ENCODE measurements at regions not wholly inside any gene's neighbourhood (a gene's known extent, or its start where the extent isn't known, plus 50 kb on each side); places are given as distances from the start of the nearest gene placed in this dataset.

DNA sequence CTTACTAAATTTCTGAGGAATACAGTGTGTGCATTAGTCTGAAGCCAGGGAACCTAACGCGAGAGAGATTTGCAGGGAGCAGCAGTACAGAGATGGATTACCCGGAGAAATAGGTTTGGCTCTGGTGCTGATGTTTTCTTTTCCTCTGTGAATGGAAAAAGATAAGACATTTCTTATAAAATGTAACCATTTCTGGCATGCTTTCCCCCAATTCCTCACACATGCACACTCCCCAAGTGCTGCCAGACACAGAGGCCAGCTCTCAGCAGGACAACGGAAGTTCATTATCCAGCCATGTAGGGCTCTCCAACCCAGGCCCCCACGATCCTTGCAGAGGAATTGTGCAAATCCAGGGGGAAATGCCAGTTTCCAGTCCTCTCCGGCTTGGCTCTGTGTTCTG lies 224.5 kb upstream of the MGAT5 start:
- peaks cover 1% of the 10 kb centered on the region for H3K9me3 Mint-ChIP-seq
- WGBS, 2 experiments (ENCODE audit: insufficient coverage in 1 of 2, insufficient read length in 1 of 2) = 79 to 90% methylated on average over 3 to 6 of the region's 6 CpGs

DNA sequence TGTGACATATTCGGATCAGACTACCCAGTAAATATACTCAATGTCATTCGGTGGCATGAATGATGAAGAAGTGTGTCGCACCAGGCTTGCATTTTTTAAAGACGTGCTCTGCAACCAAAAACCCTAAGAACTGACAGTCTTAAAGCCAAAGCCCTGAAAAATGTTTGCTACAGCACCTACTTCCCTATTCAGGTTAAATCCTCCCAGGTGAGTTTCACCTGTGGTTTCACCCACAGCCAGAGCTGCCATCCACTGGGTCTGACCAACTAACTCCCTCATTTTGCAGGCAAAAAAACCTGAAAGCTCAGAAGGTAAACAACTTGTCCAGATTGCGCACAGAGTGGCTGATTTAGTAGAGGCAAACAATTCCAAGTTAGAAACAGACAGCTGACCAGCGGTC lies 222.3 kb upstream of the MGAT5 start:
- Histone ChIP-seq H3K4me3 (ENCODE audit: low read length) (no peak overlapping the region), H3K9me3 (ENCODE audit: control insufficient read depth, low read length) (no peaks in the 10 kb centered on the region), H3K9ac (ENCODE audit: extremely low read depth, low read length, poor library complexity, severe bottlenecking) (no peak overlapping the region), H3K27me3 (ENCODE audit: control insufficient read depth, insufficient read depth, low read length, poor library complexity, severe bottlenecking) (no peaks in the 10 kb centered on the region), H3K4me1 (ENCODE audit: control insufficient read depth, insufficient read depth, low read length) (no peaks in the 10 kb centered on the region), H3K27ac (ENCODE audit: low read depth, low read length) (no peak overlapping the region), H3K36me3 (ENCODE audit: control insufficient read depth, insufficient read depth, low read length) (no peaks in the 10 kb centered on the region)
- 95 to 96% methylated on average over 6 of the region's 6 CpGs for WGBS, 2 experiments (ENCODE audit: insufficient coverage in 1 of 2, insufficient read length in 1 of 2)
- Mint-ChIP-seq H3K27me3 (ENCODE audit: insufficient read depth) (peaks cover 5% of the 10 kb centered on the region), H3K4me3 (no peak overlapping the region), H3K27ac (no peak overlapping the region), H3K36me3 (ENCODE audit: low read depth) (no peaks in the 10 kb centered on the region), H3K4me1 (peaks cover 6% of the 10 kb centered on the region), H3K9me3 (peaks cover 2% of the 10 kb centered on the region)
- TF ChIP-seq, protein P1, sequence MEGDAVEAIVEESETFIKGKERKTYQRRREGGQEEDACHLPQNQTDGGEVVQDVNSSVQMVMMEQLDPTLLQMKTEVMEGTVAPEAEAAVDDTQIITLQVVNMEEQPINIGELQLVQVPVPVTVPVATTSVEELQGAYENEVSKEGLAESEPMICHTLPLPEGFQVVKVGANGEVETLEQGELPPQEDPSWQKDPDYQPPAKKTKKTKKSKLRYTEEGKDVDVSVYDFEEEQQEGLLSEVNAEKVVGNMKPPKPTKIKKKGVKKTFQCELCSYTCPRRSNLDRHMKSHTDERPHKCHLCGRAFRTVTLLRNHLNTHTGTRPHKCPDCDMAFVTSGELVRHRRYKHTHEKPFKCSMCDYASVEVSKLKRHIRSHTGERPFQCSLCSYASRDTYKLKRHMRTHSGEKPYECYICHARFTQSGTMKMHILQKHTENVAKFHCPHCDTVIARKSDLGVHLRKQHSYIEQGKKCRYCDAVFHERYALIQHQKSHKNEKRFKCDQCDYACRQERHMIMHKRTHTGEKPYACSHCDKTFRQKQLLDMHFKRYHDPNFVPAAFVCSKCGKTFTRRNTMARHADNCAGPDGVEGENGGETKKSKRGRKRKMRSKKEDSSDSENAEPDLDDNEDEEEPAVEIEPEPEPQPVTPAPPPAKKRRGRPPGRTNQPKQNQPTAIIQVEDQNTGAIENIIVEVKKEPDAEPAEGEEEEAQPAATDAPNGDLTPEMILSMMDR (conservative IDR thresholded peaks at IDR 0.05) = no peak
- DNase-seq = no peak

More for the DNA sequence above, 224.5 kb upstream of the MGAT5 start:
- H3K27me3 ChIP-seq (ENCODE audit: control insufficient read depth, insufficient read depth, low read length, poor library complexity, severe bottlenecking) = no peaks in the 10 kb centered on the region
- Mint-ChIP-seq H3K4me1 (peaks cover 6% of the 10 kb centered on the region), H3K4me3 (no peak overlapping the region), H3K27ac (no peak overlapping the region), H3K36me3 (ENCODE audit: low read depth) (no peaks in the 10 kb centered on the region), H3K27me3 (ENCODE audit: insufficient read depth) (peaks cover 2% of the 10 kb centered on the region)
- H3K9ac ChIP-seq (ENCODE audit: extremely low read depth, low read length, poor library complexity, severe bottlenecking) = no peak overlapping the region
- TF ChIP-seq, protein P1 (conservative IDR thresholded peaks at IDR 0.05) = no peak
- H3K27ac ChIP-seq (ENCODE audit: low read depth, low read length) = no peak overlapping the region
- no peak overlapping the region for H3K4me3 ChIP-seq (ENCODE audit: low read length)
- no peak for DNase-seq
- no peaks in the 10 kb centered on the region for H3K4me1 ChIP-seq (ENCODE audit: control insufficient read depth, insufficient read depth, low read length)
- H3K36me3 ChIP-seq (ENCODE audit: control insufficient read depth, insufficient read depth, low read length) = no peaks in the 10 kb centered on the region
- no peaks in the 10 kb centered on the region for H3K9me3 ChIP-seq (ENCODE audit: control insufficient read depth, low read length)

DNA sequence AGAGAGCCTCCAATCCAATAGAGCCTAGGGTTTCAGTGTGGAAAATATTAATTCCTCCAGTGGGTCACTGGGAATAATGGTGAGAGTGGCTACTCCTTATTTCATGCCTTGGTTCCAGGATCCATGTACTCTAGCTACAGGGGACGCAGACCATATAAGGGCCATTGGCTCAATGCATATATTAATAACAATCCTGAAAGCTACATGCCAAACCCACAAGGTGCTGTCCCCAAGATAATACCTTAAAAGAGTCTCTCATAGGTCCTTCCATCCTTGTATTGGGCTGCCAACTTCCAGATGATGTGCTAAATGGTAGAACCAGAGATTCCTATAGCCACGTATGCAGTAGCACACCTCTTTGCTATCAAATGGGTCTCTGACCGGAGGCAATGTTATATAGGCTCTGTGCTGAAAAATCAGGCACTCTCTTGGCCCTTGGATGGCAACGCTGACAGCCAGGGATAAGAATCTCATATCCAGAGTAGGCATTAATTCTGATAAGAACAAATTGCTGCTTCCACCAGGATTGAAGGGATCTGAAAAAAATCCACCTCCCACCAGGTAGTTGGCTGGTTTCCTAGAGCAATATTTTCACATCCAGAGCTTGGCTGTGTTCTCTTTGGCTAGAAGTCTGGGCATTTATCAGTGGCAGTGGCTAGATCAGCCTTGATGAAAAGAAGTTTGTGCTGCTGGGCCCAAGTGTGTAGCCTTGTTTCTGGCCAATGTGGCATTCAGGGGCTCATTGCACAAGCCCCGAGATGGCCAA lies 218.1 kb upstream of the MGAT5 start:
- Histone ChIP-seq H3K36me3 (ENCODE audit: control insufficient read depth, insufficient read depth, low read length) (no peaks in the 10 kb centered on the region), H3K27me3 (ENCODE audit: control insufficient read depth, insufficient read depth, low read length, poor library complexity, severe bottlenecking) (no peaks in the 10 kb centered on the region), H3K4me3 (ENCODE audit: low read length) (no peak overlapping the region), H3K9me3 (ENCODE audit: control insufficient read depth, low read length) (peaks cover 7% of the 10 kb centered on the region), H3K27ac (ENCODE audit: low read depth, low read length) (no peak overlapping the region), H3K4me1 (ENCODE audit: control insufficient read depth, insufficient read depth, low read length) (no peaks in the 10 kb centered on the region), H3K9ac (ENCODE audit: extremely low read depth, low read length, poor library complexity, severe bottlenecking) (no peak overlapping the region)
- Mint-ChIP-seq H3K27me3 (ENCODE audit: insufficient read depth) (peaks cover 2% of the 10 kb centered on the region), H3K9me3 (peaks cover 12% of the 10 kb centered on the region), H3K27ac (no peak overlapping the region), H3K4me1 (no peaks in the 10 kb centered on the region), H3K36me3 (ENCODE audit: low read depth) (peaks cover 2% of the 10 kb centered on the region), H3K4me3 (no peak overlapping the region)
- WGBS, 2 experiments (ENCODE audit: insufficient coverage in 1 of 2, insufficient read length in 1 of 2) = 94 to 100% methylated on average over 2 to 5 of the region's 5 CpGs
- DNase-seq = no peak
- TF ChIP-seq, protein P1 (conservative IDR thresholded peaks at IDR 0.05) = no peak
